ENCODE measurements at regions not wholly inside any gene's neighbourhood (a gene's known extent, or its start where the extent isn't known, plus 50 kb on each side); places are given as distances from the start of the nearest gene placed in this dataset.

DNA sequence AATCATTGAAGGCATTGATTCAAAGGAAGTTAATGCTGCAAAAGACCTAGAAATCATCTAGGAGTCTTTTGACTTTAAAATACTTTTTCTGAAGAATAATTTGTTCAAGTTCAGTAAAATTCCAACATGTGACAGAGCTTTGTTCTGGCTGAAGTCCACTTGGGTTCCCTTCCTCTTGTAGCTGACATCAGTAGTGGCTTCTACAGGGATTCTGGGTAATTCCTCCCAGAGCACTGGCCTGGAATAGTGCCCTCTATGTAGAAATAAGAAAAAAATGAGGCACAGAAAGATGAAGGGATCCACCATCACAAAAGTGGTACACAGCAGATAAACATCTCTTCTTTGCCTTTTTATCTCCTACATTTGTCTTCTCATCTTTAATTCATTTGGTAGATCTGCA lies 548.1 kb downstream of the LTN1 start:
- TF ChIP-seq, protein P1, sequence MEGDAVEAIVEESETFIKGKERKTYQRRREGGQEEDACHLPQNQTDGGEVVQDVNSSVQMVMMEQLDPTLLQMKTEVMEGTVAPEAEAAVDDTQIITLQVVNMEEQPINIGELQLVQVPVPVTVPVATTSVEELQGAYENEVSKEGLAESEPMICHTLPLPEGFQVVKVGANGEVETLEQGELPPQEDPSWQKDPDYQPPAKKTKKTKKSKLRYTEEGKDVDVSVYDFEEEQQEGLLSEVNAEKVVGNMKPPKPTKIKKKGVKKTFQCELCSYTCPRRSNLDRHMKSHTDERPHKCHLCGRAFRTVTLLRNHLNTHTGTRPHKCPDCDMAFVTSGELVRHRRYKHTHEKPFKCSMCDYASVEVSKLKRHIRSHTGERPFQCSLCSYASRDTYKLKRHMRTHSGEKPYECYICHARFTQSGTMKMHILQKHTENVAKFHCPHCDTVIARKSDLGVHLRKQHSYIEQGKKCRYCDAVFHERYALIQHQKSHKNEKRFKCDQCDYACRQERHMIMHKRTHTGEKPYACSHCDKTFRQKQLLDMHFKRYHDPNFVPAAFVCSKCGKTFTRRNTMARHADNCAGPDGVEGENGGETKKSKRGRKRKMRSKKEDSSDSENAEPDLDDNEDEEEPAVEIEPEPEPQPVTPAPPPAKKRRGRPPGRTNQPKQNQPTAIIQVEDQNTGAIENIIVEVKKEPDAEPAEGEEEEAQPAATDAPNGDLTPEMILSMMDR (IDR thresholded peaks at IDR 0.05; ENCODE audit: insufficient read depth, low read length, poor library complexity, severe bottlenecking) = no peak
- TF ChIP-seq EZH2phosphoT487 (conservative IDR thresholded peaks at IDR 0.05; ENCODE audit: low read length) = no peak
